AG04450 (cell line): ENCODE measurements at regions not wholly inside any gene's neighbourhood (a gene's known extent, or its start where the extent isn't known, plus 50 kb on each side); places are given as distances from the start of the nearest gene placed in this dataset.

Experiments used
- CTCF ChIA-PET: fragments of 300-600, 350-600 bp; formaldehyde crosslinking; extraction: SDS; loops from one replicate; lab custom pipeline; 2022; ENCODE audit warnings: antibody characterized with exemption, inconsistent platforms; lab: Charles Lee
- POLR2A ChIA-PET: fragments of 350-600 bp; formaldehyde crosslinking; extraction: SDS; loops from one replicate; lab custom pipeline; 2021; ENCODE audit warnings: antibody characterized with exemption, inconsistent platforms; lab: Yijun Ruan, JAX
- DNase-seq: peaks from one replicate; pipeline ENCODE4 v3.0.0-alpha.2; 2011; ENCODE audit warnings: low read depth, low spot score
- H3K27ac ChIP-seq: one replicate; pipeline ENCODE4 v1.5.1; 2012; ENCODE audit warnings: low read depth, low read length, control low read depth
- H3K27me3 ChIP-seq: one replicate; pipeline ENCODE4 v1.6.0; 2012; ENCODE audit warnings: low read length; ENCODE audit not compliant: control insufficient read depth, insufficient read depth
- H3K4me3 ChIP-seq: 2 replicates; pipeline ENCODE4 v1.5.1; 2011; ENCODE audit warnings: mild to moderate bottlenecking, low read depth, low read length, control low read depth
- H3K9me3 ChIP-seq: 2 replicates; pipeline ENCODE4 v1.5.1; 2012; ENCODE audit warnings: low read length; ENCODE audit not compliant: control insufficient read depth, insufficient read depth
- TF ChIP-seq, protein P1 (sequence below): IDR thresholded peaks from 2 replicates; pipeline ENCODE4 v1.5.1; 2011; ENCODE audit warnings: low read depth, low read length, control low read depth, inconsistent platforms

DNA sequence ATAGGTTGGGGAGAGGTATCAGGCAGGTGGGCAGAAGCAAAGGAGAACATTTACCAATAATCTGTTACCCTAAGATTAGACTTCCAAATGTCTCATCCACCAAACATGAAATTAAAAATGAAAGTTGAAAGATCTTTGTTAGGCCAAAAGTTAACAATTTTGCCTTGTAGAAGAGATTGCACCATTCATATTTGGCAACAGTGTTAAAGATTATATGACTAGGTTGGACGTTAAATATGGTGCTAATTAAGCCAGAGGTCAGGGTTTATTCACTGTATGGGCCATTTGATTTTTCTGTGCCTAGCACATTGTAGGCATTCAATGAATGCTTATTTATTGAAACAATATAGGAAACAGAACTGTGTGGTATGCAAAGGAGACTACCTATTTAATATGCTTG is 126.1 kb upstream of the SLC5A12 start:
- Histone ChIP-seq H3K9me3 (no peaks in the 10 kb centered on the region), H3K27me3 (no peaks in the 10 kb centered on the region), H3K4me3 (no peak overlapping the region), H3K27ac (no peak overlapping the region)
- TF ChIP-seq, protein P1, sequence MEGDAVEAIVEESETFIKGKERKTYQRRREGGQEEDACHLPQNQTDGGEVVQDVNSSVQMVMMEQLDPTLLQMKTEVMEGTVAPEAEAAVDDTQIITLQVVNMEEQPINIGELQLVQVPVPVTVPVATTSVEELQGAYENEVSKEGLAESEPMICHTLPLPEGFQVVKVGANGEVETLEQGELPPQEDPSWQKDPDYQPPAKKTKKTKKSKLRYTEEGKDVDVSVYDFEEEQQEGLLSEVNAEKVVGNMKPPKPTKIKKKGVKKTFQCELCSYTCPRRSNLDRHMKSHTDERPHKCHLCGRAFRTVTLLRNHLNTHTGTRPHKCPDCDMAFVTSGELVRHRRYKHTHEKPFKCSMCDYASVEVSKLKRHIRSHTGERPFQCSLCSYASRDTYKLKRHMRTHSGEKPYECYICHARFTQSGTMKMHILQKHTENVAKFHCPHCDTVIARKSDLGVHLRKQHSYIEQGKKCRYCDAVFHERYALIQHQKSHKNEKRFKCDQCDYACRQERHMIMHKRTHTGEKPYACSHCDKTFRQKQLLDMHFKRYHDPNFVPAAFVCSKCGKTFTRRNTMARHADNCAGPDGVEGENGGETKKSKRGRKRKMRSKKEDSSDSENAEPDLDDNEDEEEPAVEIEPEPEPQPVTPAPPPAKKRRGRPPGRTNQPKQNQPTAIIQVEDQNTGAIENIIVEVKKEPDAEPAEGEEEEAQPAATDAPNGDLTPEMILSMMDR: no peak
- ChIA-PET CTCF (no interaction called here), POLR2A (no interaction called here)
- DNase-seq: no peak

DNA sequence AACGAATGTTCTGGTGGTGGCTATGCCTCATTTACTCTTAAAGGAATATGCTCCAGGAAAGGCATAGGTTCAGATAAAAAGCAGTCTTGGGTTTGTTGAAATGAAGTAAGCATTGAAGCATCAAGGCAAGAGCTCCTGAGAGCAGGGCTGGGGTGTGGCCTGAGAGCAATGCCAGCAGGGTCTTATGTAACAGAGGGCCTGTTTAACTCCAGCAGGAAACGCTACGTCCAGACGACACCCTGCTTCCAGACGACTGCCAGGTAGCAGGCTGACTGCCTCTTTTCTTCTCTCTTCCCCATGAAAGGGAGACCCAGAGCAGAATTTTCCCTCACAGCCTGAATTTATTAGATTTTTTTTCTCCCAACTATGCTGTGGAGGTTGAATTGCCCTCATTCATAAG is 127.2 kb upstream of the SLC5A12 start:
- DNase-seq: no peak
- Histone ChIP-seq H3K9me3 (no peaks in the 10 kb centered on the region), H3K4me3 (no peak overlapping the region), H3K27ac (no peak overlapping the region), H3K27me3 (no peaks in the 10 kb centered on the region)
- POLR2A ChIA-PET: interaction anchor here (1.0 kb wide), 1 partner anchor 236 kb away, joined by 3 read pairs; no protein-coding TSS in a partner anchor
- TF ChIP-seq, protein P1: no peak
- CTCF ChIA-PET: interaction anchor here (0.7 kb wide), 1 partner anchor 310 kb away, joined by 3 read pairs; no protein-coding TSS in a partner anchor

DNA sequence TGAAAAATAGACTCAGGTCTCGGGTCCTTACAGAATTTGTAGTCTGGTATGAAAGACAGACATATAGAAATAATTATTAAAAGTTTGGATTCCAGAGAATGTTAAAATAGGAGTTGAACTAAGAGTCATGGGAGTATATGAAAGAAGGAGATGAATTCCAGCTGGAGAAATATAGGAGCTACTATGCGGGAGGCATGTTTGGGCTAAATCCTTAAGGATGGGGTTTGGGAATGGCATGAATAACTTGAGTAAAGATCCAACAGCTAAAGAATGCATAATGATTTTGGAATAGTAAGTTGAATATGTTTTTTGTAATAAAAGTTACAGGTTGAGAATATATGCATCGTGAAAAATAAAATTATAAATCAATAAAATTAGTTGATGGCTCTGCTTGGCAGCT is 129.4 kb upstream of the SLC5A12 start:
- no peaks in the 10 kb centered on the region for H3K27me3 ChIP-seq
- TF ChIP-seq, protein P1: no peak
- no peak overlapping the region for H3K27ac ChIP-seq
- CTCF ChIA-PET: no interaction called here
- H3K9me3 ChIP-seq: no peaks in the 10 kb centered on the region
- POLR2A ChIA-PET: no interaction called here
- no peak overlapping the region for H3K4me3 ChIP-seq
- DNase-seq: no peak

DNA sequence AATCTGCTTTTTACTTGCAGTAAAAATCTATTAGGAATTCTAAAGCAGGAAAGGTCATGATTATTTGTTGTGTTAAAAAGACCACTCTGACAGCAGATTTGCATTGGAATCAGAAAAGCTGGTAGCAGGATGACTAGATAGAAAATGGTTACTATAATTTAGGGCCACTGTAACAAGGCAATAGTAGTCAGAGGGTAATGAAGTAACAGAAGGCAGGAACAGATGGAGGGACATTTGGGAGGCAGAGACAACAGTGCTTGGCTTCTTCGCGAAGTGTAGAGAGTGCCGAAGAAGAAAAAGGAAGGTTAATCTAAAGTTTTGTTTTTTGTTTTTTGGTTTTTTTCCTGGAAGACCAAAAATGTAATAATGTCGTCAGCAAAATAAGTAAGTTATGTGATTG is 129.8 kb upstream of the SLC5A12 start:
- POLR2A ChIA-PET: no interaction called here
- Histone ChIP-seq H3K9me3 (no peaks in the 10 kb centered on the region), H3K27me3 (no peaks in the 10 kb centered on the region), H3K27ac (no peak overlapping the region), H3K4me3 (no peak overlapping the region)
- TF ChIP-seq, protein P1: no peak
- DNase-seq: no peak
- CTCF ChIA-PET: no interaction called here

DNA sequence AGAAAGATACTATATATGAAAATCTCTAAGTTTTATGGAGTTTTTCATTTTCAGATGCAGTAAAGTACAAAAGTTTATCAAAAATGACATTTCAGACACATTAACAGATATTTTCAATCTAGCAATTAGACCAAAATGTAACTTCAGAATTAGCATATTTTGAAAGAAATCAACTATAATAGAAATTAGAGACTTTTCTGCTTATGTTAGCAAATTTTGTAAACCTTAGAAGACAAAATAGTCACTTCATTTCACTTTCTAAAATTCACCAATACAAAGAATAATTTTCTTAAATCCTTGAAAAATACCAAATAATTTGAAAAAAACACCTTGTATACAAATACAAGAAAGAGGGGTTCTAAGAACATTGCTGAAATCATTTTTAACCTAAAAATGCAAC is 135.8 kb upstream of the FIBIN start:
- no peak overlapping the region for H3K4me3 ChIP-seq
- DNase-seq: no peak
- TF ChIP-seq, protein P1: no peak
- CTCF ChIA-PET: no interaction called here
- H3K27me3 ChIP-seq: no peaks in the 10 kb centered on the region
- H3K9me3 ChIP-seq: no peaks in the 10 kb centered on the region
- POLR2A ChIA-PET: no interaction called here
- H3K27ac ChIP-seq: no peak overlapping the region
